Pancreas (tissue), 10 donors: ENCODE measurements at regions not wholly inside any gene's neighbourhood (a gene's known extent, or its start where the extent isn't known, plus 50 kb on each side); places are given as distances from the start of the nearest gene placed in this dataset.

ENCODE experiments used
- ATAC-seq, 4 donors: fragments of 200-7000 bp; cut with Tn5 transposase; one replicate each; pipeline versions ENCODE4 v1.8.0 to v1.9.1; 2020; ENCODE audit warnings: mild to moderate bottlenecking in 4 of 4, moderate library complexity in 4 of 4
- DNase-seq, 6 donors: peaks; one replicate each; pipeline ENCODE4 v3.0.0-alpha.2; 2020
- FAIRE-seq: peaks from 2 replicates; lab custom pipeline; 2012; peaks lifted over from hg19 to GRCh38; lab: Jason Lieb, UNC
- H3K27ac ChIP-seq, 4 donors: fragments of 200-600 bp; sonication (generic); 1 replicate in 3 of 4; 2 replicates in 1 of 4; pipeline versions ENCODE4 v1.5.0 to v1.8.0; 2020
- H3K27me3 ChIP-seq, 4 donors: fragments of 200-600 bp; one replicate each; pipeline ENCODE4 v1.8.0; 2021
- H3K36me3 ChIP-seq, 3 donors: fragments of 200-600 bp; sonication (generic) in 1 of 3; one replicate each; pipeline versions ENCODE4 v1.5.0 to v1.8.0; 2020 to 2021
- H3K4me1 ChIP-seq, 3 donors: fragments of 200-600 bp; one replicate each; pipeline ENCODE4 v1.8.0; 2021
- H3K4me3 ChIP-seq, 4 donors: fragments of 200-600 bp; sonication (generic) in 2 of 4; one replicate each; pipeline versions ENCODE4 v1.5.0 to v1.8.0; 2020 to 2021
- H3K9me3 ChIP-seq, 4 donors: fragments of 200-600 bp; one replicate each; pipeline ENCODE4 v1.8.0; 2021
- WGBS, 2 donors: extraction: QIAGEN DNeasy Blood & Tissue Kit; methylation state at CpG; one replicate each; pipeline ENCODE4 v1.1.7; 2013; 5-methylcytosine and 5-hydroxymethylcytosine counted together
- intact Hi-C, 3 donors: fragments of 100-400 bp; cut with DNase I; formaldehyde crosslinking; loops; one replicate each; pipeline versions ENCODE4 v1.11.1 to v1.14.2; 2022
- TF ChIP-seq, protein P1 (sequence below), 4 donors: fragments of 200-600 bp; sonication (generic) in 3 of 4; IDR thresholded peaks; one replicate each; pipeline versions ENCODE4 v1.5.0 to v1.8.0; 2021; ENCODE audit warnings: antibody characterized with exemption in 4 of 4
- donor health status: healthy with polysubstance abuse.
- donor health status: DM: no; HTN: no; CAD: no; lungs with moderate emphysema.
- donor health status: DM: no; HTN: no; CAD: no.
- donor health status: control.
- donor health status: control.
- donor health status: Bipolar disorder and iron deficiency.
- donor health status: DM: yes; HTN: yes; CAD: no.
- donor health status: DM: no; HTN: no; CAD: no.
- donor health status: DM: no; HTN: no; CAD: no.
- donor health status: DM: yes; HTN: yes; CAD: no.

DNA sequence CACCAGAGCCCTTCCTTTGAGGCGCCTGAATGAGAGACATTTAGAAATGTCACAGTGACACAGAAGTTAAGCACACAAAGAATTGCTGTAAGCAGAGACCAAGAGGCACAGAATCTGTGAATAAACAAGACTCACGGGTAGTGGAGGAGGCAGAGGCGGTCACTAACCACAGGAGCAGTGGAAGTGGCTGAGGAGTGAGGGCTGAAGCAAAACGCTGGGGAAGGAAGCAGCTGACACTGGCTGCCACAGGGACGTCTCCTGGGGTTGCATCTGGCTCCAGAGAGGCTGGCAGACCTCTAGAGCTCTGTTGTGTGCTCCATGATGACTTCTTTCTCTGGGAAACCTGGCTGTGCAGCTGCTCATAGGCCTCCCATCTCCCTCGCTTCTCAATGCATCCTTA, 65.0 kb upstream of the SLC2A12 start:
- intact Hi-C loops, result no loop called here
- TF ChIP-seq, protein P1, sequence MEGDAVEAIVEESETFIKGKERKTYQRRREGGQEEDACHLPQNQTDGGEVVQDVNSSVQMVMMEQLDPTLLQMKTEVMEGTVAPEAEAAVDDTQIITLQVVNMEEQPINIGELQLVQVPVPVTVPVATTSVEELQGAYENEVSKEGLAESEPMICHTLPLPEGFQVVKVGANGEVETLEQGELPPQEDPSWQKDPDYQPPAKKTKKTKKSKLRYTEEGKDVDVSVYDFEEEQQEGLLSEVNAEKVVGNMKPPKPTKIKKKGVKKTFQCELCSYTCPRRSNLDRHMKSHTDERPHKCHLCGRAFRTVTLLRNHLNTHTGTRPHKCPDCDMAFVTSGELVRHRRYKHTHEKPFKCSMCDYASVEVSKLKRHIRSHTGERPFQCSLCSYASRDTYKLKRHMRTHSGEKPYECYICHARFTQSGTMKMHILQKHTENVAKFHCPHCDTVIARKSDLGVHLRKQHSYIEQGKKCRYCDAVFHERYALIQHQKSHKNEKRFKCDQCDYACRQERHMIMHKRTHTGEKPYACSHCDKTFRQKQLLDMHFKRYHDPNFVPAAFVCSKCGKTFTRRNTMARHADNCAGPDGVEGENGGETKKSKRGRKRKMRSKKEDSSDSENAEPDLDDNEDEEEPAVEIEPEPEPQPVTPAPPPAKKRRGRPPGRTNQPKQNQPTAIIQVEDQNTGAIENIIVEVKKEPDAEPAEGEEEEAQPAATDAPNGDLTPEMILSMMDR (IDR thresholded peaks at IDR 0.05), result no peak

DNA sequence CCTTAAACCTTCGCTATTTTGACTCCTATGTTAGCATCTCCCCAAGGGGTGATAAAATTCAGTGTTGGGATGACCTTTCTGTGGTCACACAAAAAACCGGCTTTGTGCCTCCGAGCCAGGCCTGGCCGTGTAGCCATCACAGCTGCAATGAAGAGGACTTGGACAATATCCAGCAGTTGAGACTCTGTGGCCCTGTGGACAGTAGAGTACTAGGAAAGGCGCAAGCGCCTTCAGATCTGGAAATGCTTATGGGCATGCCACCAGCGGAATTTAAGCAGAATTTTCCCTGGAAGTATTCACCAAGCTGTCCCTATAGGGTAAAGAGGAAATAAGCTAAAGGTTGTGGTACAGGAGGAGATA, 63.3 kb upstream of the SLC2A12 start:
- FAIRE-seq (no peak), DNase-seq (no peak), ATAC-seq (no peak)
- 74 to 75% methylated on average over 7 of the region's 7 CpGs for WGBS, 2 donors
- Histone ChIP-seq H3K36me3 (no peaks in the 10 kb centered on the region), H3K27me3 (no peaks in the 10 kb centered on the region), H3K27ac (no peak overlapping the region), H3K4me1 (no peaks in the 10 kb centered on the region), H3K9me3 (no peaks in the 10 kb centered on the region), H3K4me3 (no peak overlapping the region)
- TF ChIP-seq, protein P1 (IDR thresholded peaks at IDR 0.05), result no peak
- intact Hi-C loops, result no loop called here

More for the DNA sequence above, 65.0 kb upstream of the SLC2A12 start:
- no peaks in the 10 kb centered on the region for H3K9me3 ChIP-seq
- H3K27me3 ChIP-seq, result no peaks in the 10 kb centered on the region
- FAIRE-seq (no peak), DNase-seq (no peak), ATAC-seq (no peak)
- no peak overlapping the region for H3K27ac ChIP-seq
- H3K4me3 ChIP-seq, result no peak overlapping the region
- no peaks in the 10 kb centered on the region for H3K4me1 ChIP-seq
- WGBS, 2 donors, result 59 to 61% methylated on average over 6 of the region's 6 CpGs
- no peaks in the 10 kb centered on the region for H3K36me3 ChIP-seq

DNA sequence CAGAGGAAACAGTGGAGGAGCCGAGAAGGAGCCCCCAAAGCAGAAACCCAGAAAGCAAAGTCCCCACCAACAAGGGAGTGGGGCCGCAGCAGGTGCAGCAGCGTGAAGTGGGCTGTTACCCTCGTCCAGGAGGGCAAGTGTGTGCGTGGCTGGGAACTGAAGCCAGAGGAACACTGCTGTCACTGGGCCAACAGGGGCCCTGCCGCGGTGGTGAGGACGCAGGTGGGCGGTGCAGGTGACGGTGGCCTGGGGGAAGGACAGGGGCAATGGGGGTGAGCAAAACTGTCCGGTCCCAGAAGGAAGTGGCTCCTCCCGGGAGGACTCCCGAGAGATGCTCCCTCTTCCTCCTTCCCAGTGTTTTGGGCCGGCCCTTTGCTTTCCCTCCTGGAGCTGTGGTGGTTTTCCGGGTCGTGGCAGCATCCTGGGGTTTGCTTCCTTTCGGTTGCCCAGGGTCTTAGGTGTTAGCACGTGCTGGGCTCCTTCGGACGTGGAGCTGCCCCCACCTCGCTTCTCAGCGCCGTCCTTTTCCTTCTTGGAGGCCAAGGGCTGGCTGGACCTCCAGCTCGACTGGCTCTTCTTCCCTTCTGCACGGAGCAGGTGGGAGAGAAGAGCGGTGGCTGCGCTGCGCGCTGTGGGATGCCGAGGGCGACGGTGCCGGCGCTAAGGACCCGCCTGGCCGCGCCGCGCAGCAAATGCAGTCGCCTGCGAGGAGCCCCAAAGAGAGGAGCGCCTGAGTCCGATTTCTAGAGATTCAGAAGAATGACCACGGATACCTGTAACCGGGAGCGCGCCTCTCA, 62.7 kb upstream of the SLC2A12 start:
- no peak overlapping the region for H3K4me3 ChIP-seq
- TF ChIP-seq, protein P1 (IDR thresholded peaks at IDR 0.05), result no peak
- no peaks in the 10 kb centered on the region for H3K27me3 ChIP-seq
- no peaks in the 10 kb centered on the region for H3K4me1 ChIP-seq
- no peaks in the 10 kb centered on the region for H3K9me3 ChIP-seq
- DNase-seq (peak in 1 of 6 donors; percentile 52), FAIRE-seq (no peak), ATAC-seq (no peak)
- no peaks in the 10 kb centered on the region for H3K36me3 ChIP-seq
- intact Hi-C loops, result no loop called here
- no peak overlapping the region for H3K27ac ChIP-seq
- 54 to 56% methylated on average over 47 of the region's 47 CpGs for WGBS, 2 donors

DNA sequence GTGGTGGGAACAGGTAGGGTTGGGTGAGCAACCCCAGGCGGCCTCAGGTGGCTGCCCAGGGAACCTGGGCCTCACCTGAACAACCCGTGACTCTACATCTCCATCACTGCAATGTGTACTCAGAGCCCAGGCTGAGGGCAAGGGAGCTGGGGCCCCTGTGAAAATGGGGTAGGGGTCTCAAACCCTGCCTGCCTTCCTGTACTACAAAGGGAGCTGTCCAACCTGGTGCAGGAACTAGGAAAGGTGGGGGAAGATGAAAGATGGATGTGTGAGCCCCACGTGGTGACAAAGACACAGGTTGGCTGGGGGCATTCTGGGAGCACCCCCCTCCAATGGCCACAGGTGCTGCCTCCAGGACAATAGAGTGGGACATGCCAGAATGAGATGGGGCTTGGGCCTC, 62.1 kb upstream of the SLC2A12 start:
- Histone ChIP-seq H3K4me3 (no peak overlapping the region), H3K27me3 (no peaks in the 10 kb centered on the region), H3K4me1 (no peaks in the 10 kb centered on the region), H3K9me3 (no peaks in the 10 kb centered on the region), H3K27ac (no peak overlapping the region), H3K36me3 (no peaks in the 10 kb centered on the region)
- WGBS, 2 donors, result 67 to 72% methylated on average over 3 of the region's 3 CpGs
- FAIRE-seq (no peak), DNase-seq (no peak), ATAC-seq (no peak)
- TF ChIP-seq, protein P1 (IDR thresholded peaks at IDR 0.05), result no peak
- intact Hi-C loops, result no loop called here

DNA sequence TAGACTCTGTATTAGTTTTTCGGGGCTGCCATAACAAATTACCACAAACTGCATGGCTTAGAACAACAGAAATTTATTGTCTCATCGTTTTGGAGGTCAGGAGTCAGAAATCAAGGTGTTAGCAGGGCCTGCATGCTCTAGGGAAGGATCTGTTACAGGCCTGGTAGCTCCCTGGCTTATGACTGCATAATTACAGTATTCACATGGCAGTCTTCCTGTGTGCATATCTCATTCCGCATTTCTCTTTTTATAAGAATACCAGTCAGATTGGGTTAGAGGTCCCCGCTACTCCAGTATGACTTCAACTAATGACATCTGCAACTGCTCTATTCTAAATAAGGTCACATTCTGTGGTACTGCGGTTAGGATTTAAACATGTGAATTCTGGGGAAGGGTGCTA, 59.3 kb upstream of the SLC2A12 start:
- no peak overlapping the region for H3K27ac ChIP-seq
- FAIRE-seq, result no peak
- H3K4me3 ChIP-seq, result no peak overlapping the region
- H3K9me3 ChIP-seq, result no peaks in the 10 kb centered on the region
- 78 to 84% methylated on average over 5 of the region's 5 CpGs for WGBS, 2 donors
- ATAC-seq, result no peak
- TF ChIP-seq, protein P1 (IDR thresholded peaks at IDR 0.05), result no peak
- DNase-seq, result no peak
- H3K27me3 ChIP-seq, result no peaks in the 10 kb centered on the region
- intact Hi-C loops, result no loop called here
- no peaks in the 10 kb centered on the region for H3K4me1 ChIP-seq
- no peaks in the 10 kb centered on the region for H3K36me3 ChIP-seq
